NCI-H2196 (cell line): ENCODE measurements at regions not wholly inside any gene's neighbourhood (a gene's known extent, or its start where the extent isn't known, plus 50 kb on each side); places are given as distances from the start of the nearest gene placed in this dataset.

Source experiments
- DNase-seq: peaks from one replicate; lab custom pipeline; 2025; ENCODE audit not compliant: unreplicated experiment; lab: John Stamatoyannopoulos, UW

DNA sequence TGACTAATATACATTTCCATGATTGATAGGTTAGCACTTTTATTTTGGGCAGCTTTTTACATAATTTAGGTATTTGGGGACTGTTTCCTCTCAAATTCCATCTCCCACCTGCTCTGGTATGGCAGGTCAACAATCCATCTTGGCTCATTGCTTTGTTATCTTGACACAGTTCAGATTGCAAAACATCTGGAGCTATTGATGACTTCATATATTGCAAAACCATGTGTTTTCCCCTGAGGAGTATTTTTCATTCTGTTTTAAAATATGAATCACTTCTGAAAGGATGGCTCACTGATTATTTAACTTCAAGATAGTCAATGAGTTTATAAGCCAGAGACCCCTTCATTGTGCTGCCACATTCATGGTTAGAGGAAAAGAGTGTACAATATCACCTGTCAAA, 1206.0 kb upstream of the C9orf72 start:
- DNase-seq: no peak

- DNase-seq: peak; percentile 22
Measured at GRCh38 chr9:28781481-28781880, 1208.2 kb upstream of the C9orf72 start.

- no peak for DNase-seq
Measured at GRCh38 chr9:28782630-28783029, 1209.3 kb upstream of the C9orf72 start.

GRCh38 chr9:28792716-28793115, 1219.4 kb upstream of the C9orf72 start:
- no peak for DNase-seq

GRCh38 chr9:28799876-28800275, 1226.6 kb upstream of the C9orf72 start:
- DNase-seq: no peak

GRCh38 chr9:28801144-28801799, 1228.0 kb upstream of the C9orf72 start:
- no peak for DNase-seq

GRCh38 chr9:28805197-28805596, 1231.9 kb upstream of the C9orf72 start:
- DNase-seq: no peak

GRCh38 chr9:28808042-28808441, 1234.8 kb upstream of the C9orf72 start:
- no peak for DNase-seq

DNA sequence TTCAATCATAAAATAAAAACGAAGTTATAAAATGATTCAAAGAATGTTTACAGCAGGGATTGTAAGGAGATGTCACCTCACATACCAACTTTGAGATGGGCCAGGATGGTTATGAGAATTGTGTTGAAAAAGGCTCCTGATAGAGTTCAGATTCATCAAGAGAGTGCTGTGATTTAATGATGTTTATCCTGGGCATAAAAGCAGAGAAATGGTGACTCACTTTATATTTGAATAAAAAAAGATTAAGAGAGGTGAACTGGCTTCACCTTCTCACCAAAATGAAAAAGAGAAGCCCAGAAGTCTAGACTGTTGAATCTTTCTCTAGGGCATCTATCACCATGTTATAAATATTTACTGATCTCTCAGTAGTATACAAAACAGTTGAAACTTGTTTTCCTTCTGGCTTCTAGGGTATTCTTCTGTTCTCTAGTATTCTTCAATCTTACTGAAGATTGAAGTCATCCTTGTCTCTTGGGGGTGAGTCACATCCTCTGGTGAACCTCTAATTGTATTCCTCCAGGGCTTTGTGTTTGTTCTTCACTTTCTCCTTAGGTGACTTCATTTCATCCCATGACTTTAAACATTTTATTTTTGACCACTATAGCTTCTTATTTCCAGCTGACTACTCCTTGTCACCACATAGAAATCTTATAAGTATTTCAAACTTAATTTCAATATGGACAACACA, 1237.3 kb upstream of the C9orf72 start:
- no peak for DNase-seq

DNA sequence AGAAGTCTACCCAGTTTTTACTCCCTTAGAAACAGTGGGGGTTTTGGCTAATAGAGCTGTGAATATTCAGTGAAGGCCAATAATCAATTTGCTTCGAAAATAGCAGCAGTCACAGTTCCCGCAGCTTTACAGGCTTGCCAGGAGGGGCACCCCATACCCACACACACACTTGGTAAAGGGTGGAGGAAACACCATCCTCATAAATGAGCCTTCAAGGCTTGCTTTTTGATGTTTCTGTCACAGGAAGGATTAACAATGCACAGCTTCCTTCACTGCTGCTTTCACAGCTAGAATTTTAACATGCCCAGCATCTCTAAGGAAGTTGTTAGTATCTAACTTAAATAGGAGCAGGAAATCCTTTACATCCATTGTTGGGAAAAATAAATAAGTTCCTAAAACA, 1247.5 kb upstream of the C9orf72 start:
- DNase-seq: no peak

DNA sequence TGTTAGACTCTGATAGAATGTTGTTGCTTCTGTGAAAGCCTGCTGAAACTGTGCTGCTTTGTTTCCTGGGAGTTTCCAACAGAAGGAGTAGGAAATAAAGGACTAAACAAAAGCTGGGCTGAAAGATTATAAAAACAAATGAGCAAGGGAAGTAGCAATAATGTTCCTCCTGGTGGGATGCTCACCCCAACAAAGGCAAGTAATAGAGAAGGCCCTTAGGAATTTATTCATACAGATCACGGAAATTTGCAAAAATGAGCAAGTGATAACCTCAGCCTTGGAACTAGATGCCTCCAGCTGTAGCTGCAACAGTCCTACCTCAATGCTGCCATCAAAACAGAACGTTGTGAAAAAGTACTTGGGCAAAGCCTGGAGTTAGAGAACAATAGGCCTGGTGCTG, 1248.0 kb upstream of the C9orf72 start:
- no peak for DNase-seq

GRCh38 chr9:28824432-28824963, 1251.2 kb upstream of the C9orf72 start:
- DNase-seq: no peak

GRCh38 chr9:28832168-28832770, 1259.0 kb upstream of the C9orf72 start:
- DNase-seq: no peak

DNA sequence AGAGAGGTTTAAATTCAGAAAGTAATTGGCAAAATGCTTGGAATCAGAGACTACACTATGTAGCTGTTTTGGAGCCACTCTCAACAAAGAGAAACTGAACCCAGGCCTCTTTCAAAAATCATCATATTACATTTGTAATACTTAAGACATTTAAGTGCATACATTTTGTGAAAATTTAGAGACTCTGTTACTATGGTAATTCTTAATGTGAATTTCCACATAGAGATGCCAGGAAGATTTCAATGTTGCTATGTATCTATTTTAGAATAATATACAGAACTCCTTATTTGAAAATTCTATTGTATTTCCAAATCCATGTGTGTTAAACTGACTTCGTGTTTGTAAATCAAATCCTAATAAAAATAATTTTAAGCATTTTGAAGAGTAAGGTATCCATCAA, 1260.9 kb upstream of the C9orf72 start:
- DNase-seq: no peak

GRCh38 chr9:28839778-28840430, 1266.6 kb upstream of the C9orf72 start:
- no peak for DNase-seq

- no peak for DNase-seq
Measured at GRCh38 chr9:28841775-28842174, 1268.5 kb upstream of the C9orf72 start.

DNA sequence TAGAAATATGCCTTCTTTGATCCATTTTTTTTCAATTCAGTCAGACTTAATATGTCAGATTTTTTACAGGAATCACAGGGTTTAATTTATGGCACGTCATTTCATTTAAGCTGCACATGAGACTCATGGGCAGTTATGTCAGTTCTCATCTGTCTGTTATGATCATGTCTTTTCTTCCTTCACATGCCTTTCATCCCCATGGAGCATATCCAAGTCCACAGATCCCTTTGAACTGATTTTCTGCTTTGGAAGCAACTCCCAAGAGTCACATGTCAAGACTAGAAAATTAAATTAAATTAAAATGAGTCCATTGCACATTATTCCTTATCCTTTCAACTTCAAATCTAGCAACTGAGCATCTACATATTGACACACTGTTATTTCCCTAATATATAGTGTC, 1274.0 kb upstream of the C9orf72 start:
- no peak for DNase-seq

DNA sequence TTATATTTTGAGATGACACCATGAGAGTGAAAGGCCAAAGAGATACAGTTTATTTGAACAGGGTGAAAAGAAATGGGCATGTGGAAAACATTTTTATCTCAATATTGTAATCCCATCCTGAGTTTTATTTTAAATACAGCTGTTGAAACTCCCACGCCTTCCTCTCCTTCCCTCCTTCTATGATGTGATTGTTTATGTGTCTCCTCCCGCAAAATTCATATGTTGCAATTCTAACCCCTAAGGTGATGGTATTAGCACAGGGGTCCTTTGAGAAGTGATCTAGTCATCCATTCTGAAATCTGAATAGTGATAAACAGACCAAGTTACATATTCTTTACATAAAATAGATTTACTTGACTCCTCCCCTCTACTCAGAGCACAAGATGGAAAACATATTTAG, 1275.4 kb upstream of the C9orf72 start:
- no peak for DNase-seq

DNA sequence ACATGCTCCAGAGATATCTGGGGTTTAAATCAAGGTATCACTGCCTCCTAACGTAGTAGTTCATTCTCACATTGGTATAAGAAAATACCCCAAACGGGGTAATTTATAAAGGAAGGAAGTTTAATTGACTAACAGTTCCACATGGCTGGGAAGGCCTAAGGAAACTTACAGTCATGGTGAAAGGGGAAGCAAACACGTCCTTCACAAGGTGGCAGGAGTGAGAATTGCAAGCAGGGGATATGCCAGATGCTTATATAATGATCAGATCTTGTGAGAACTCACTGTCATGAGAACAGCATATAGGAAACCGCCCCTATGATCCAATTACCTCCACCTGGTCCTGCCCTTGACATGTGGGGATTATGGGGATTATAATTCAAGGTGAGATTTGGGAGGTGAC, 1280.2 kb upstream of the C9orf72 start:
- no peak for DNase-seq

GRCh38 chr9:28866951-28867350, 1293.7 kb upstream of the C9orf72 start:
- no peak for DNase-seq

DNA sequence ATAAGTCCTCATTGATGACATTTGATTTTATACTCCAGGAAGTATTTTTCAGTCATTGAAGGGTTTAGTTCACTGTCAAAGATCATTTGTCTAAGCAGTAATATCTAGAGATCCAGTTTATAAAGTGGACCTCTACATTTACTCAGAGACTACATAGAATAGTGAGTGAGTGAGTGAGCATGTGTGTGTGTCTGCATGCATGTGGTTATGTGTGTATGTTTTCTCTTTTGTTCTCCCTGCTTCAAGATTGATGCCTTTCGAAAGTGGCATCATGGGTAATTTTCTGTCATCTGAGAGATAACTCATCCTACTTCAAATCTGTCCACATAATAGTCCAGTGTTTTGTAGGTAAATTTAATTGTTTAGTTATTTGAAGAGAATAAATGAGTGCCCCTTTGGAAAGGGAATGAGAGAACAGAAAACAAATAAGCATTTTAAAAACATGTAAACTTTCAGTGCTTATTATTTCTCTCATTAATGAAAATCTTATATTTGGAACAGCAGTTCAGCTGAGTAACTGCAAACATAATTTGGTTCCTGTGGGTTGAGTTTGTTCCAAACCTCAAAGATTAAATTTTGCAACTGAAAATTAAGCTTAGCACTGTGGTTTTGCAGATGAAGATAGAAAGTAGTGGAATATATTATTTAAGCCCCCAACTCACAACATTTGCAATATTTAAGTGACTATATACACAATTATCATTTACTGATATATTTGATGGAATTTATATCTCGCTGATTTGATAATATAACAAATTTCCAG, 1295.1 kb upstream of the C9orf72 start:
- no peak for DNase-seq
